H9 (cell line): ENCODE measurements at regions not wholly inside any gene's neighbourhood (a gene's known extent, or its start where the extent isn't known, plus 50 kb on each side); places are given as distances from the start of the nearest gene placed in this dataset.

Experiments used
- DNase-seq: peaks from one replicate; pipeline ENCODE4 v3.0.0-alpha.2; 2017
- H2AFZ ChIP-seq: one replicate; pipeline ENCODE4 v1.6.1; 2013; ENCODE audit warnings: mild to moderate bottlenecking, low read length, control low read depth, moderate library complexity
- H2AK5ac ChIP-seq: 2 replicates; pipeline ENCODE4 v1.6.1; 2013; ENCODE audit warnings: low read length, control low read depth, mixed read lengths; ENCODE audit not compliant: insufficient read length
- H2BK120ac ChIP-seq: one replicate; pipeline ENCODE4 v1.6.1; 2013; ENCODE audit warnings: low read depth, mild to moderate bottlenecking, low read length, control low read depth, inconsistent platforms; ENCODE audit not compliant: poor library complexity, severe bottlenecking
- H2BK12ac ChIP-seq: 2 replicates; pipeline ENCODE4 v1.6.1; 2013; ENCODE audit warnings: low read length, control low read depth, mixed read lengths, low read depth; ENCODE audit not compliant: insufficient read length
- H2BK15ac ChIP-seq: 2 replicates; pipeline ENCODE4 v1.6.1; 2013; ENCODE audit warnings: low read depth, low read length, control low read depth
- H2BK20ac ChIP-seq: one replicate; pipeline ENCODE4 v1.6.1; 2013; ENCODE audit warnings: low read depth, mild to moderate bottlenecking, low read length, control low read depth, inconsistent platforms; ENCODE audit not compliant: poor library complexity, severe bottlenecking
- H2BK5ac ChIP-seq: 2 replicates; pipeline ENCODE4 v1.6.1; 2013; ENCODE audit warnings: low read length, control low read depth, mixed read lengths; ENCODE audit not compliant: insufficient read length
- H3K14ac ChIP-seq: 2 replicates; pipeline ENCODE4 v1.6.1; 2013; ENCODE audit warnings: low read length, control low read depth; ENCODE audit not compliant: insufficient read depth
- H3K18ac ChIP-seq: 2 replicates; pipeline ENCODE4 v1.6.1; 2013; ENCODE audit warnings: low read depth, mild to moderate bottlenecking, mixed read lengths, low read length, control low read depth; ENCODE audit not compliant: insufficient read length
- H3K23ac ChIP-seq: 2 replicates; pipeline ENCODE4 v1.6.1; 2013; ENCODE audit warnings: low read length, control low read depth, mixed read lengths, low read depth; ENCODE audit not compliant: insufficient read length
- H3K23me2 ChIP-seq: 2 replicates; pipeline ENCODE4 v1.6.1; 2013; ENCODE audit warnings: low read depth, mild to moderate bottlenecking, mixed read lengths, low read length, control low read depth; ENCODE audit not compliant: insufficient read length, poor library complexity, severe bottlenecking
- H3K27ac ChIP-seq: 2 replicates; pipeline ENCODE4 v1.5.1; 2013; ENCODE audit warnings: low read length, control low read depth, mixed read lengths, low read depth; ENCODE audit not compliant: insufficient read length
- H3K27me3 ChIP-seq: 2 replicates; pipeline ENCODE4 v1.6.1; 2013; ENCODE audit warnings: low read length, control low read depth, inconsistent platforms; ENCODE audit not compliant: insufficient read depth
- H3K4ac ChIP-seq: 2 replicates; pipeline ENCODE4 v1.6.1; 2013; ENCODE audit warnings: low read depth, mild to moderate bottlenecking, control low read depth, inconsistent platforms, low read length, moderate library complexity
- H3K4me1 ChIP-seq: 2 replicates; pipeline ENCODE4 v1.6.1; 2013; ENCODE audit warnings: low read length, control low read depth, inconsistent platforms; ENCODE audit not compliant: insufficient read depth
- H3K4me2 ChIP-seq: 2 replicates; pipeline ENCODE4 v1.6.1; 2013; ENCODE audit warnings: low read length, control low read depth, mixed read lengths; ENCODE audit not compliant: insufficient read length, insufficient read depth
- H3K56ac ChIP-seq: 2 replicates; pipeline ENCODE4 v1.6.1; 2013; ENCODE audit warnings: low read depth, mild to moderate bottlenecking, mixed read lengths, low read length, control low read depth; ENCODE audit not compliant: insufficient read length
- H3K79me1 ChIP-seq: 2 replicates; pipeline ENCODE4 v1.6.1; 2013; ENCODE audit warnings: low read depth, mild to moderate bottlenecking, moderate library complexity, low read length, control low read depth, inconsistent platforms; ENCODE audit not compliant: insufficient read depth, poor library complexity, severe bottlenecking
- H3K79me2 ChIP-seq: 2 replicates; pipeline ENCODE4 v1.6.1; 2013; ENCODE audit warnings: low read length, control low read depth, inconsistent platforms; ENCODE audit not compliant: insufficient read depth
- H3K9ac ChIP-seq: 2 replicates; pipeline ENCODE4 v1.6.1; 2013; ENCODE audit warnings: low read length, control low read depth, mixed read lengths; ENCODE audit not compliant: insufficient read length; ENCODE audit errors: extremely low read depth
- H3K9me3 ChIP-seq: one replicate; pipeline ENCODE4 v1.6.1; 2013; ENCODE audit warnings: low read depth, low read length, inconsistent platforms; ENCODE audit not compliant: control insufficient read depth
- H3T11ph ChIP-seq: one replicate; pipeline ENCODE4 v1.6.1; 2013; ENCODE audit warnings: mild to moderate bottlenecking, low read length, control low read depth, inconsistent platforms
- H4K20me1 ChIP-seq: one replicate; pipeline ENCODE4 v1.6.1; 2013; ENCODE audit not compliant: control insufficient read depth, insufficient read length, insufficient read depth
- H4K5ac ChIP-seq: 2 replicates; pipeline ENCODE4 v1.6.1; 2013; ENCODE audit warnings: low read depth, mild to moderate bottlenecking, mixed read lengths, low read length, control low read depth; ENCODE audit not compliant: insufficient read length
- H4K8ac ChIP-seq: replicated peaks from 2 replicates; pipeline ENCODE4 v1.6.1; 2013; ENCODE audit warnings: low read length, control low read depth, mixed read lengths, low read depth; ENCODE audit not compliant: insufficient read length
- H4K91ac ChIP-seq: 2 replicates; pipeline ENCODE4 v1.6.1; 2013; ENCODE audit warnings: low read depth, mild to moderate bottlenecking, moderate library complexity, mixed read lengths, low read length, control low read depth; ENCODE audit not compliant: insufficient read length
- H3K27ac Mint-ChIP-seq, 3 experiments: 2 replicates in 2 of 3; 3 replicates in 1 of 3; pipeline ENCODE4 v1.8.0; 2020 to 2021; ENCODE audit warnings: mixed read lengths in 3 of 3, mild to moderate bottlenecking in 1 of 3, moderate library complexity in 1 of 3
- H3K27me3 Mint-ChIP-seq: 2 replicates; pipeline ENCODE4 v1.8.0; 2021; ENCODE audit warnings: low read depth, mild to moderate bottlenecking, moderate library complexity, mixed read lengths
- H3K36me3 Mint-ChIP-seq, 3 experiments: 2 replicates in 2 of 3; 3 replicates in 1 of 3; pipeline ENCODE4 v1.8.0; 2020 to 2021; ENCODE audit warnings: low read depth in 3 of 3, mixed read lengths in 3 of 3; ENCODE audit not compliant: insufficient read depth in 1 of 3
- H3K4me1 Mint-ChIP-seq, 2 experiments: 2 replicates each; pipeline ENCODE4 v1.8.0; 2020; ENCODE audit warnings: mixed read lengths in 2 of 2
- H3K4me3 Mint-ChIP-seq, 2 experiments: 2 replicates in 1 of 2; 3 replicates in 1 of 2; pipeline ENCODE4 v1.8.0; 2020 to 2021; ENCODE audit warnings: mild to moderate bottlenecking in 2 of 2, mixed read lengths in 2 of 2, moderate library complexity in 1 of 2
- H3K9me3 Mint-ChIP-seq, 2 experiments: 2 replicates in 1 of 2; 3 replicates in 1 of 2; pipeline ENCODE4 v1.8.0; 2020; ENCODE audit warnings: mild to moderate bottlenecking in 2 of 2, mixed read lengths in 2 of 2, moderate library complexity in 1 of 2
- CTCF ChIP-seq: fragments of 200-600 bp; sonication (generic); conservative IDR thresholded peaks from 3 replicates; pipeline ENCODE4 v1.8.0; 2021; ENCODE audit warnings: antibody characterized with exemption, mild to moderate bottlenecking
- WGBS: extraction: QIAGEN DNeasy Blood & Tissue Kit; methylation state at CpG from one replicate; pipeline ENCODE4 v1.1.7; 2013; ENCODE audit warnings: missing lambda C conversion rate, low lambda C conversion rate, mixed read lengths; ENCODE audit not compliant: insufficient read length; ENCODE audit errors: extremely low coverage; 5-methylcytosine and 5-hydroxymethylcytosine counted together

GRCh38 chr2:237026981-237027711, 58.5 kb upstream of the COPS8 start:
- no peak overlapping the region for H2AFZ ChIP-seq
- H3K27ac Mint-ChIP-seq: no peak overlapping the region
- no peak overlapping the region for H3K56ac ChIP-seq
- H3K27me3 Mint-ChIP-seq: peaks cover 6% of the 10 kb centered on the region
- no peak overlapping the region for H2BK5ac ChIP-seq
- H3K79me1 ChIP-seq: no peaks in the 10 kb centered on the region
- no peaks in the 10 kb centered on the region for H4K20me1 ChIP-seq
- no peaks in the 10 kb centered on the region for H3K23me2 ChIP-seq
- H3K14ac ChIP-seq: no peak overlapping the region
- H2BK20ac ChIP-seq: no peak overlapping the region
- no peak overlapping the region for H2AK5ac ChIP-seq
- peaks cover 0 to 3% of the 10 kb centered on the region in 2 experiments; a peak in 1 of 4 replicates for H3K4me1 Mint-ChIP-seq
- no peak overlapping the region for H2BK120ac ChIP-seq
- H2BK12ac ChIP-seq: no peak overlapping the region
- no peak overlapping the region for H2BK15ac ChIP-seq
- no peaks in the 10 kb centered on the region for H3K27me3 ChIP-seq
- H3K27ac ChIP-seq: no peak overlapping the region
- H3K18ac ChIP-seq: no peak overlapping the region
- no peak overlapping the region for H3K4me2 ChIP-seq
- peak; percentile 93 for TF ChIP-seq CTCF
- peaks cover 0 to 6% of the 10 kb centered on the region in 2 experiments; a peak in 2 of 5 replicates for H3K9me3 Mint-ChIP-seq
- peaks cover 0 to 2% (median 0%) of the 10 kb centered on the region in 3 experiments; a peak in 2 of 7 replicates for H3K36me3 Mint-ChIP-seq
- no peak overlapping the region for H4K91ac ChIP-seq
- H3K79me2 ChIP-seq: no peaks in the 10 kb centered on the region
- DNase-seq: peak; percentile 76
- no peaks in the 10 kb centered on the region for H3K4me1 ChIP-seq
- H3K4me3 Mint-ChIP-seq: no peak overlapping the region
- no peak overlapping the region for H3K4ac ChIP-seq
- WGBS: no CpG with 5 or more reads among the region's 8 CpGs
- no peak overlapping the region for H4K8ac ChIP-seq
- H3T11ph ChIP-seq: no peak overlapping the region
- H4K5ac ChIP-seq: no peak overlapping the region
- no peaks in the 10 kb centered on the region for H3K9me3 ChIP-seq
- H3K23ac ChIP-seq: no peak overlapping the region
- no peak overlapping the region for H3K9ac ChIP-seq
